GM12878 (cell line): ENCODE measurements at regions not wholly inside any gene's neighbourhood (a gene's known extent, or its start where the extent isn't known, plus 50 kb on each side); places are given as distances from the start of the nearest gene placed in this dataset.

Experiments
- ATAC-seq: fragments of 200-7000 bp; cut with Tn5 transposase; 3 replicates; pipeline ENCODE4 v1.9.1; 2020; ENCODE audit warnings: mild to moderate bottlenecking, moderate library complexity
- BruUV-seq: library from RNA; stranded (reverse); fragments of 400-500 nt; replicated peaks from 2 replicates; lab custom pipeline; 2021; lab: Mats Ljungman, UMichigan
- CTCF ChIA-PET: fragments of 300-600 bp; sonication (Branson Sonifier 250); formaldehyde crosslinking; extraction: SDS; loops from one replicate; lab custom pipeline; 2021; ENCODE audit warnings: inconsistent platforms; lab: Yijun Ruan, JAX
- POLR2A ChIA-PET: fragments of 350-600 bp; formaldehyde crosslinking; extraction: SDS; loops from one replicate; lab custom pipeline; 2021; ENCODE audit warnings: inconsistent platforms; lab: Charles Lee
- RAD21 ChIA-PET: fragments of 300-600 bp; sonication (Branson Sonifier 250); formaldehyde crosslinking; loops from one replicate; lab custom pipeline; 2023; ENCODE audit warnings: antibody characterized with exemption; ENCODE audit not compliant: unreplicated experiment; lab: Charles Lee
- SMC1A ChIA-PET: fragments of 300-600 bp; sonication (Branson Sonifier 250); formaldehyde crosslinking; loops from one replicate; lab custom pipeline; 2023; ENCODE audit not compliant: unreplicated experiment, uncharacterized antibody; lab: Charles Lee
- DNase-seq: peaks from one replicate; pipeline ENCODE4 v3.0.0-alpha.2; 2011; ENCODE audit warnings: low read depth, low spot score
- FAIRE-seq: peaks from 3 replicates; lab custom pipeline; 2011; peaks lifted over from hg19 to GRCh38; lab: Jason Lieb, UNC
- H2AFZ ChIP-seq: 2 replicates; pipeline ENCODE4 v1.6.0; 2011; ENCODE audit warnings: low read depth, low read length, control low read depth; ENCODE audit not compliant: control insufficient read depth
- H3K27ac ChIP-seq: 2 replicates; pipeline ENCODE4 v1.5.1; 2011; ENCODE audit warnings: control low read depth; ENCODE audit not compliant: control insufficient read depth, insufficient read depth
- H3K27me3 ChIP-seq, 2 experiments: replicated peaks in 1 of 2; 2 replicates each; pipeline versions ENCODE4 v1.6.0 to v1.6.1; 2011; ENCODE audit warnings: low read length in 1 of 2; ENCODE audit not compliant: control insufficient read depth in 2 of 2, insufficient read depth in 2 of 2
- H3K36me3 ChIP-seq, 2 experiments: 2 replicates each; pipeline ENCODE4 v1.5.1; 2011; ENCODE audit warnings: low read length in 1 of 2; ENCODE audit not compliant: control insufficient read depth in 2 of 2, insufficient read depth in 2 of 2
- H3K4me1 ChIP-seq: 2 replicates; pipeline ENCODE4 v1.6.1; 2011; ENCODE audit warnings: mild to moderate bottlenecking, low read length, moderate library complexity, mixed read lengths; ENCODE audit not compliant: control insufficient read depth, insufficient read depth
- H3K4me2 ChIP-seq: 2 replicates; pipeline ENCODE4 v1.6.0; 2011; ENCODE audit warnings: control low read depth; ENCODE audit not compliant: control insufficient read depth, insufficient read depth
- H3K4me3 ChIP-seq: fragments of 200-600 bp; sonication (generic); 2 replicates; pipeline ENCODE4 v1.5.1; 2016
- H3K79me2 ChIP-seq: 2 replicates; pipeline ENCODE4 v1.6.0; 2011; ENCODE audit warnings: low read length; ENCODE audit not compliant: control insufficient read depth, insufficient read depth
- H3K9ac ChIP-seq: 2 replicates; pipeline ENCODE4 v1.8.0; 2011; ENCODE audit warnings: low read length, control low read depth, mixed read lengths; ENCODE audit not compliant: control insufficient read depth, insufficient read depth
- H3K9me3 ChIP-seq: replicated peaks from 3 replicates; pipeline ENCODE4 v1.5.1; 2011; ENCODE audit warnings: mild to moderate bottlenecking, low read length; ENCODE audit not compliant: control insufficient read depth, insufficient read depth
- H4K20me1 ChIP-seq: 2 replicates; pipeline ENCODE4 v1.6.0; 2011; ENCODE audit not compliant: control insufficient read depth, insufficient read depth
- LARP7 ChIP-seq: fragments of 450-650 bp; IDR thresholded peaks from 2 replicates; pipeline ENCODE4 v1.6.1; 2017; ENCODE audit warnings: mild to moderate bottlenecking
- RAD21 ChIP-seq: IDR thresholded peaks from 2 replicates; pipeline ENCODE4 v1.6.1; 2011; ENCODE audit warnings: mild to moderate bottlenecking, low read depth, low read length, moderate library complexity; ENCODE audit not compliant: insufficient read depth
- RFX5 ChIP-seq: IDR thresholded peaks from 2 replicates; pipeline ENCODE4 v1.6.1; 2011; ENCODE audit warnings: low read depth, low read length, improper control_type of control experiment
- TAF1 ChIP-seq: IDR thresholded peaks from 2 replicates; pipeline ENCODE4 v1.6.1; 2011; ENCODE audit warnings: mild to moderate bottlenecking, low read depth, low read length, borderline replicate concordance
- WGBS: methylation state at CpG from one replicate; pipeline ENCODE4 v1.1.6; 2016; ENCODE audit warnings: low lambda C conversion rate; ENCODE audit not compliant: insufficient replicate concordance, insufficient coverage; ENCODE audit errors: missing lambda C conversion rate; 5-methylcytosine and 5-hydroxymethylcytosine counted together
- in situ Hi-C: fragments of 300-500 bp; cut with MboI; formaldehyde crosslinking; loops from 9 replicates; pipeline ENCODE4 v1.14.3; 2018; ENCODE audit warnings: mixed read lengths
- intact Hi-C: fragments of 100-400 bp; cut with micrococcal nuclease; formaldehyde crosslinking; loops from one replicate; pipeline ENCODE4 v1.14.2; 2022; ENCODE audit not compliant: unreplicated experiment
- TF ChIP-seq, protein P1 (sequence below): IDR thresholded peaks from 2 replicates; pipeline ENCODE4 v1.6.1; 2012; ENCODE audit warnings: low read depth, low read length, improper control_type of control experiment

DNA sequence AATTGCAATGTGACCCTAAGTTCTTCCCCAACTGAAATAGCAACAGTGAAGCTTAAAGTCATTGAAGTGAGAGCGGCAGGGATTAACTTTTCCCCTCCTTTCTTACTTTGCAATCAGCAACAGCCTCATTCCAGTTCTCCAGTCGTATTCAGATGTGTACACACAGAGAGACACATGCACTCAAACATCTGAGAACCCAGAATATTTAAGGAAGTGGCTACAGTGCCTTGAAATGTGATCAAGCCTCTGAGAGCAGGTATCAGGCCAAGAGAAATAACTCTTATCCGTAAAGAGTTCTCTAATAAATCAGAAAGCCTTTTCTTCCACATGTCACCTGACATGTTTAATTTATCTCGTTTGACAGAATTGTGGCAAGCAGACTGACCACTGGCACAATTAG, 388.9 kb upstream of the NPVF start:
- intact Hi-C loops: no loop called here
- ChIA-PET CTCF (no interaction called here), SMC1A (no interaction called here), RAD21 (no interaction called here)
- Histone ChIP-seq H3K9ac (no peak overlapping the region), H3K4me2 (no peak overlapping the region), H3K79me2 (no peaks in the 10 kb centered on the region), H3K36me3 (no peaks in the 10 kb centered on the region), H3K9me3 (no peaks in the 10 kb centered on the region), H3K4me3 (no peak overlapping the region), H4K20me1 (no peaks in the 10 kb centered on the region), H3K27me3 (no peaks in the 10 kb centered on the region; a peak in 1 of 4 replicates), H3K27ac (no peak overlapping the region), H3K4me1 (no peaks in the 10 kb centered on the region), H2AFZ (no peak overlapping the region)
- ATAC-seq (no peak), FAIRE-seq (no peak), DNase-seq (no peak)
- in situ Hi-C loops: no loop called here
- 39% methylated on average over 4 of the region's 4 CpGs for WGBS
- TF ChIP-seq RAD21 (no peak), TAF1 (no peak), LARP7 (no peak)
- TF ChIP-seq, all 136 proteins: peak for 0
- POLR2A ChIA-PET: no interaction called here
- no TSS peak for BruUV-seq

DNA sequence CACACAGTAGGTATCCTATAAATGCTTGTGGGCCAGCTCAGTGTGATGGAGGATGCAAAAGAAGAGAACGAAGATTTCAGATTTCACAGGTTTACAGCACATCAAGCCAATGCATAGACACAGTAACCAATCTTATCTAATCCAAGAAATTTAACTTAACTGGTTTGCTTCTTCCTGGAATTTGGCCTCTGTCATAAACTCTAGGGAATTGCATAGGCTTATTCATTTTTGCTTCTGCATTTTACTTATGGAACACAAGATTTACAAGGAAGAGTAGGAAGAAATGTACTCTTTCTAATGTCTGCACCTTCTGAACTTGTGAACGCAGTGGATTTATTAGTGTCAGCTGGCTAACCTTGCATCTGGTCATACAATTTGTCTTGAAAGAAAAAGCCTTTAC, 389.4 kb upstream of the NPVF start:
- H3K4me1 ChIP-seq: no peaks in the 10 kb centered on the region
- no peak for DNase-seq
- H2AFZ ChIP-seq: no peak overlapping the region
- 40% methylated on average over 2 of the region's 2 CpGs for WGBS
- CTCF ChIA-PET: no interaction called here
- TF ChIP-seq RFX5: no peak
- TF ChIP-seq, protein P1, sequence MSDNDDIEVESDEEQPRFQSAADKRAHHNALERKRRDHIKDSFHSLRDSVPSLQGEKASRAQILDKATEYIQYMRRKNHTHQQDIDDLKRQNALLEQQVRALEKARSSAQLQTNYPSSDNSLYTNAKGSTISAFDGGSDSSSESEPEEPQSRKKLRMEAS: no peak
- TF ChIP-seq, all 136 proteins: peak for 0
- BruUV-seq: no TSS peak
- no peak for ATAC-seq
- Histone ChIP-seq H3K4me3 (no peak overlapping the region), H3K27ac (no peak overlapping the region), H3K9me3 (no peaks in the 10 kb centered on the region), H3K9ac (no peak overlapping the region), H4K20me1 (no peaks in the 10 kb centered on the region), H3K36me3 (no peaks in the 10 kb centered on the region), H3K27me3 (no peaks in the 10 kb centered on the region; a peak in 1 of 4 replicates), H3K4me2 (no peak overlapping the region), H3K79me2 (no peaks in the 10 kb centered on the region)
- RAD21 ChIA-PET: no interaction called here
- intact Hi-C loops (no loop called here), in situ Hi-C loops (no loop called here)
- POLR2A ChIA-PET: no interaction called here
- FAIRE-seq: no peak
- SMC1A ChIA-PET: no interaction called here
